ENCODE measurements at regions not wholly inside any gene's neighbourhood (a gene's known extent, or its start where the extent isn't known, plus 50 kb on each side); places are given as distances from the start of the nearest gene placed in this dataset.

- TF ChIP-seq CTCF (IDR thresholded peaks at IDR 0.05) (no peak), POLR2A (IDR thresholded peaks at IDR 0.05) (no peak)
Observed at GRCh38 chr1:147847831-147848230, 54.8 kb upstream of the GJA8 start.
